ENCODE measurements at regions not wholly inside any gene's neighbourhood (a gene's known extent, or its start where the extent isn't known, plus 50 kb on each side); places are given as distances from the start of the nearest gene placed in this dataset.

DNA sequence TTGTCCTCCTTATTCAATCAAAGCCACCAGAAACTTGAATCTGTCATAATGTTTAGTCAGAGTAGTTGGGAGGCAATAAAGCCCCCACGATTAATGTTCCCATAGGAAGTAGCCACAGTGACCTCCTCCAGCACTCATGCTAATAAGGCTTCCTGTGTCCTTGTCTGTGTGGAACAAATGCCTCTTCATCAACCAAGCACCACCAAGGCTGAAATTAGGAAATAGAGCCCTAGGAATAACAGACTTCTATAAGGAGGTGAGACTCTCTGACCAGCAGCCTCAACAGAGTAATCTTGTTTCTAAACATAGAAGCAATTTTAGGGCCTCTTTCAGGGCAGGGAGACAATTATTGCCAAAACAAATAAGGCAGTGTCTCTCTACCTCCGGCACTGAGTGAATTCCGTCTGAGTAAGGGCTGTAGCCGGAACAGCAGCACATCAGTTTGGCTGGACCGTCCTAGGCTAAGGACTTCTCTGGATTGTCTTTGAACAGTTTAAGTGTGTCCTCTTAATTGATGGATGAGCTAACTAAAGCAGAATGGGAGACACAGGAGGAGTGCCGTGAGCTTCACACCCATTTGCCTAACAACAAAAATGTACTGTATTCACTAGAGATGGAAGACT lies 329.2 kb upstream of the HAND2 start:
- Histone ChIP-seq H3K4me1 (ENCODE audit: insufficient read depth) (no peaks in the 10 kb centered on the region), H3K4me3 (no peak overlapping the region), H3K9ac (no peak overlapping the region), H3K27ac (no peak overlapping the region), H3K9me2 (ENCODE audit: insufficient read depth) (no peaks in the 10 kb centered on the region), H3K79me2 (ENCODE audit: insufficient read depth) (no peaks in the 10 kb centered on the region), H3K27me3 (replicated peaks; ENCODE audit: insufficient read depth) (no peaks in the 10 kb centered on the region), H3K36me3 (ENCODE audit: low read depth) (no peaks in the 10 kb centered on the region), H3K9me3 (ENCODE audit: low read depth) (no peaks in the 10 kb centered on the region), H3K4me2 (ENCODE audit: unreplicated experiment) (no peak overlapping the region), H4K20me1 (ENCODE audit: insufficient read depth) (no peaks in the 10 kb centered on the region), H2AFZ (no peak overlapping the region), H3F3A (ENCODE audit: insufficient read depth) (no peaks in the 10 kb centered on the region)
- in situ Hi-C loops (cut with MboI): no loop called here
- no peak for TF ChIP-seq EZH2phosphoT487 (IDR thresholded peaks at IDR 0.05; ENCODE audit: insufficient read depth, low read depth)
- TF ChIP-seq EZH2 (IDR thresholded peaks at IDR 0.05; ENCODE audit: insufficient read depth, poor library complexity, severe bottlenecking): no peak
- DNase-seq: no peak
- WGBS, 2 experiments (ENCODE audit: low coverage in 1 of 2, low lambda C conversion rate in 2 of 2, missing lambda C conversion rate in 2 of 2): 62 to 64% methylated on average over 6 of the region's 6 CpGs

- Histone ChIP-seq H3K79me2 (ENCODE audit: insufficient read depth) (no peaks in the 10 kb centered on the region), H3K4me1 (ENCODE audit: insufficient read depth) (no peaks in the 10 kb centered on the region), H3K4me2 (ENCODE audit: unreplicated experiment) (no peak overlapping the region), H3K27ac (no peak overlapping the region), H4K20me1 (ENCODE audit: insufficient read depth) (no peaks in the 10 kb centered on the region), H3K27me3 (replicated peaks; ENCODE audit: insufficient read depth) (no peaks in the 10 kb centered on the region), H2AFZ (no peak overlapping the region), H3K4me3 (no peak overlapping the region), H3K36me3 (ENCODE audit: low read depth) (no peaks in the 10 kb centered on the region), H3K9me2 (ENCODE audit: insufficient read depth) (no peaks in the 10 kb centered on the region), H3K9ac (no peak overlapping the region), H3K9me3 (ENCODE audit: low read depth) (no peaks in the 10 kb centered on the region), H3F3A (ENCODE audit: insufficient read depth) (no peaks in the 10 kb centered on the region)
- TF ChIP-seq EZH2phosphoT487 (IDR thresholded peaks at IDR 0.05; ENCODE audit: insufficient read depth, low read depth) (no peak), EZH2 (IDR thresholded peaks at IDR 0.05; ENCODE audit: insufficient read depth, poor library complexity, severe bottlenecking) (no peak)
- WGBS, 2 experiments (ENCODE audit: low coverage in 1 of 2, low lambda C conversion rate in 2 of 2, missing lambda C conversion rate in 2 of 2): 46 to 48% methylated on average over 2 of the region's 2 CpGs
- DNase-seq: no peak
- in situ Hi-C loops (cut with MboI): no loop called here
Observed at GRCh38 chr4:173858471-173858870, 328.4 kb upstream of the HAND2 start.

DNA sequence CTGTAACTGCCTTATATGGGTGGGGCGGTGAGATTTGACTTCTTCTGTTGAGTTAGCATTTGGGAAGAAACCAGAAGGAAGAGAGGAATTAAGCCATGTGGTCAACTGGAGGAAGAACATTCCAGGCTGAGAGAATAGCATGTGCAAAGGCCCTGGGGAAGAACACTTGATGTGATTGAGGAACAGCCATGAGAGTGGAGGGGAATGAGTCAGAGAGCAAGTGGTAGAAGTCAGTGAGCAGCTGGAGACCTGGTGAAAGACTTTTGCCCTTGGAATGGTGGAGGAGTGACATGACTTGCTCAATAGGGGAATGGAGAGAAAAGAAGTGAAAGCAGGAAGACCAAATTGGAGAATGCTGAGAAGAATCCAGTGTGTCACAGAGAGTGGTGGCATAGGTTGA lies 327.8 kb upstream of the HAND2 start:
- H3K4me3 ChIP-seq: no peak overlapping the region
- WGBS, 2 experiments (ENCODE audit: low coverage in 1 of 2, low lambda C conversion rate in 2 of 2, missing lambda C conversion rate in 2 of 2): 71 to 77% methylated on average over 1 of the region's 1 CpG
- TF ChIP-seq EZH2 (IDR thresholded peaks at IDR 0.05; ENCODE audit: insufficient read depth, poor library complexity, severe bottlenecking): no peak
- no peak for TF ChIP-seq EZH2phosphoT487 (IDR thresholded peaks at IDR 0.05; ENCODE audit: insufficient read depth, low read depth)
- H3K9me3 ChIP-seq (ENCODE audit: low read depth): no peaks in the 10 kb centered on the region
- H3F3A ChIP-seq (ENCODE audit: insufficient read depth): no peaks in the 10 kb centered on the region
- H3K9ac ChIP-seq: no peak overlapping the region
- DNase-seq: no peak
- no peaks in the 10 kb centered on the region for H3K27me3 ChIP-seq (replicated peaks; ENCODE audit: insufficient read depth)
- no peaks in the 10 kb centered on the region for H3K9me2 ChIP-seq (ENCODE audit: insufficient read depth)
- no peaks in the 10 kb centered on the region for H3K4me1 ChIP-seq (ENCODE audit: insufficient read depth)
- no peaks in the 10 kb centered on the region for H3K36me3 ChIP-seq (ENCODE audit: low read depth)
- in situ Hi-C loops (cut with MboI): no loop called here
- H3K27ac ChIP-seq: no peak overlapping the region
- H4K20me1 ChIP-seq (ENCODE audit: insufficient read depth): no peaks in the 10 kb centered on the region
- H2AFZ ChIP-seq: no peak overlapping the region
- H3K79me2 ChIP-seq (ENCODE audit: insufficient read depth): no peaks in the 10 kb centered on the region
- H3K4me2 ChIP-seq (ENCODE audit: unreplicated experiment): no peak overlapping the region

- no peaks in the 10 kb centered on the region for H3K79me2 ChIP-seq (ENCODE audit: insufficient read depth)
- no peaks in the 10 kb centered on the region for H3K9me2 ChIP-seq (ENCODE audit: insufficient read depth)
- H3K36me3 ChIP-seq (ENCODE audit: low read depth): no peaks in the 10 kb centered on the region
- H3K4me1 ChIP-seq (ENCODE audit: insufficient read depth): no peaks in the 10 kb centered on the region
- H3K9me3 ChIP-seq (ENCODE audit: low read depth): no peaks in the 10 kb centered on the region
- H3K4me2 ChIP-seq (ENCODE audit: unreplicated experiment): no peak overlapping the region
- no peak for DNase-seq
- no peak overlapping the region for H3K27ac ChIP-seq
- no peaks in the 10 kb centered on the region for H4K20me1 ChIP-seq (ENCODE audit: insufficient read depth)
- no peaks in the 10 kb centered on the region for H3K27me3 ChIP-seq (replicated peaks; ENCODE audit: insufficient read depth)
- no peaks in the 10 kb centered on the region for H3F3A ChIP-seq (ENCODE audit: insufficient read depth)
- 92 to 94% methylated on average over 2 of the region's 2 CpGs for WGBS, 2 experiments (ENCODE audit: low coverage in 1 of 2, low lambda C conversion rate in 2 of 2, missing lambda C conversion rate in 2 of 2)
- in situ Hi-C loops (cut with MboI): no loop called here
- no peak for TF ChIP-seq EZH2 (IDR thresholded peaks at IDR 0.05; ENCODE audit: insufficient read depth, poor library complexity, severe bottlenecking)
- H3K4me3 ChIP-seq: no peak overlapping the region
- no peak overlapping the region for H3K9ac ChIP-seq
- H2AFZ ChIP-seq: no peak overlapping the region
Observed at GRCh38 chr4:173855015-173855414, 325.0 kb upstream of the HAND2 start.

- Histone ChIP-seq H3F3A (ENCODE audit: insufficient read depth) (no peaks in the 10 kb centered on the region), H3K9me3 (ENCODE audit: low read depth) (no peaks in the 10 kb centered on the region), H3K9me2 (ENCODE audit: insufficient read depth) (no peaks in the 10 kb centered on the region), H4K20me1 (ENCODE audit: insufficient read depth) (no peaks in the 10 kb centered on the region), H3K27ac (no peak overlapping the region), H3K4me3 (no peak overlapping the region), H3K79me2 (ENCODE audit: insufficient read depth) (no peaks in the 10 kb centered on the region), H3K4me1 (ENCODE audit: insufficient read depth) (no peaks in the 10 kb centered on the region), H3K9ac (no peak overlapping the region), H3K36me3 (ENCODE audit: low read depth) (no peaks in the 10 kb centered on the region), H2AFZ (no peak overlapping the region), H3K4me2 (ENCODE audit: unreplicated experiment) (no peak overlapping the region), H3K27me3 (replicated peaks; ENCODE audit: insufficient read depth) (no peaks in the 10 kb centered on the region)
- WGBS, 2 experiments (ENCODE audit: low coverage in 1 of 2, low lambda C conversion rate in 2 of 2, missing lambda C conversion rate in 2 of 2): 90 to 91% methylated on average over 6 of the region's 6 CpGs
- in situ Hi-C loops (cut with MboI): no loop called here
- TF ChIP-seq EZH2 (IDR thresholded peaks at IDR 0.05; ENCODE audit: insufficient read depth, poor library complexity, severe bottlenecking) (no peak), EZH2phosphoT487 (IDR thresholded peaks at IDR 0.05; ENCODE audit: insufficient read depth, low read depth) (no peak)
- no peak for DNase-seq
Observed at GRCh38 chr4:173852775-173853174, 322.7 kb upstream of the HAND2 start.

Measured in GM23248 (cell line).